GM19328 (cell line): ENCODE measurements at regions not wholly inside any gene's neighbourhood (a gene's known extent, or its start where the extent isn't known, plus 50 kb on each side); places are given as distances from the start of the nearest gene placed in this dataset.

Source experiments
- ATAC-seq: cut with Tn5 transposase; IDR thresholded peaks from one replicate; pipeline ENCODE4 v1.9.1; 2021; ENCODE audit warnings: mild to moderate bottlenecking, moderate library complexity; ENCODE audit not compliant: unreplicated experiment

- ATAC-seq: no peak
Measured at GRCh38 chr20:48195121-48195870, 410.0 kb upstream of the SULF2 start.

- no peak for ATAC-seq
Measured at GRCh38 chr20:48194583-48194982, 409.3 kb upstream of the SULF2 start.

- no peak for ATAC-seq
Measured at GRCh38 chr20:48193627-48194425, 408.5 kb upstream of the SULF2 start.

- no peak for ATAC-seq
Measured at GRCh38 chr20:48192109-48192508, 406.8 kb upstream of the SULF2 start.

GRCh38 chr20:48191200-48191599, 405.9 kb upstream of the SULF2 start:
- ATAC-seq: no peak

GRCh38 chr20:48190757-48191156, 405.5 kb upstream of the SULF2 start:
- no peak for ATAC-seq

- ATAC-seq: no peak
Measured at GRCh38 chr20:48189181-48189580, 403.9 kb upstream of the SULF2 start.

- ATAC-seq: no peak
Measured at GRCh38 chr20:48187851-48188250, 402.6 kb upstream of the SULF2 start.

GRCh38 chr20:48186915-48187314, 401.6 kb upstream of the SULF2 start:
- no peak for ATAC-seq

- ATAC-seq: no peak
Measured at GRCh38 chr20:48186447-48186846, 401.2 kb upstream of the SULF2 start.

- ATAC-seq: no peak
Measured at GRCh38 chr20:48184229-48184628, 398.9 kb upstream of the SULF2 start.

GRCh38 chr20:48181261-48181935, 396.1 kb upstream of the SULF2 start:
- ATAC-seq: no peak

GRCh38 chr20:48180618-48181017, 395.3 kb upstream of the SULF2 start:
- ATAC-seq: no peak

GRCh38 chr20:48180024-48180423, 394.7 kb upstream of the SULF2 start:
- no peak for ATAC-seq

- ATAC-seq: no peak
Measured at GRCh38 chr20:48178633-48179032, 393.4 kb upstream of the SULF2 start.

- ATAC-seq: no peak
Measured at GRCh38 chr20:48177058-48177457, 391.8 kb upstream of the SULF2 start.

- ATAC-seq: no peak
Measured at GRCh38 chr20:48176139-48176538, 390.9 kb upstream of the SULF2 start.

GRCh38 chr20:48175261-48175660, 390.0 kb upstream of the SULF2 start:
- no peak for ATAC-seq

- no peak for ATAC-seq
Measured at GRCh38 chr20:48172357-48172702, 387.0 kb upstream of the SULF2 start.

GRCh38 chr20:48171626-48172356, 386.5 kb upstream of the SULF2 start:
- ATAC-seq: no peak

- ATAC-seq: no peak
Measured at GRCh38 chr20:48171071-48171470, 385.8 kb upstream of the SULF2 start.
